ENCODE measurements at regions not wholly inside any gene's neighbourhood (a gene's known extent, or its start where the extent isn't known, plus 50 kb on each side); places are given as distances from the start of the nearest gene placed in this dataset.

GRCh38 chr13:20340136-20340758 is 108.1 kb upstream of the GJB6 start (continued):
- TF ChIP-seq, protein P1, sequence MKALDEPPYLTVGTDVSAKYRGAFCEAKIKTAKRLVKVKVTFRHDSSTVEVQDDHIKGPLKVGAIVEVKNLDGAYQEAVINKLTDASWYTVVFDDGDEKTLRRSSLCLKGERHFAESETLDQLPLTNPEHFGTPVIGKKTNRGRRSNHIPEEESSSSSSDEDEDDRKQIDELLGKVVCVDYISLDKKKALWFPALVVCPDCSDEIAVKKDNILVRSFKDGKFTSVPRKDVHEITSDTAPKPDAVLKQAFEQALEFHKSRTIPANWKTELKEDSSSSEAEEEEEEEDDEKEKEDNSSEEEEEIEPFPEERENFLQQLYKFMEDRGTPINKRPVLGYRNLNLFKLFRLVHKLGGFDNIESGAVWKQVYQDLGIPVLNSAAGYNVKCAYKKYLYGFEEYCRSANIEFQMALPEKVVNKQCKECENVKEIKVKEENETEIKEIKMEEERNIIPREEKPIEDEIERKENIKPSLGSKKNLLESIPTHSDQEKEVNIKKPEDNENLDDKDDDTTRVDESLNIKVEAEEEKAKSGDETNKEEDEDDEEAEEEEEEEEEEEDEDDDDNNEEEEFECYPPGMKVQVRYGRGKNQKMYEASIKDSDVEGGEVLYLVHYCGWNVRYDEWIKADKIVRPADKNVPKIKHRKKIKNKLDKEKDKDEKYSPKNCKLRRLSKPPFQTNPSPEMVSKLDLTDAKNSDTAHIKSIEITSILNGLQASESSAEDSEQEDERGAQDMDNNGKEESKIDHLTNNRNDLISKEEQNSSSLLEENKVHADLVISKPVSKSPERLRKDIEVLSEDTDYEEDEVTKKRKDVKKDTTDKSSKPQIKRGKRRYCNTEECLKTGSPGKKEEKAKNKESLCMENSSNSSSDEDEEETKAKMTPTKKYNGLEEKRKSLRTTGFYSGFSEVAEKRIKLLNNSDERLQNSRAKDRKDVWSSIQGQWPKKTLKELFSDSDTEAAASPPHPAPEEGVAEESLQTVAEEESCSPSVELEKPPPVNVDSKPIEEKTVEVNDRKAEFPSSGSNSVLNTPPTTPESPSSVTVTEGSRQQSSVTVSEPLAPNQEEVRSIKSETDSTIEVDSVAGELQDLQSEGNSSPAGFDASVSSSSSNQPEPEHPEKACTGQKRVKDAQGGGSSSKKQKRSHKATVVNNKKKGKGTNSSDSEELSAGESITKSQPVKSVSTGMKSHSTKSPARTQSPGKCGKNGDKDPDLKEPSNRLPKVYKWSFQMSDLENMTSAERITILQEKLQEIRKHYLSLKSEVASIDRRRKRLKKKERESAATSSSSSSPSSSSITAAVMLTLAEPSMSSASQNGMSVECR (CRISPR knock-in tag; IDR thresholded peaks at IDR 0.05; ENCODE audit: borderline replicate concordance), result no peak
- TF ChIP-seq, protein P2, sequence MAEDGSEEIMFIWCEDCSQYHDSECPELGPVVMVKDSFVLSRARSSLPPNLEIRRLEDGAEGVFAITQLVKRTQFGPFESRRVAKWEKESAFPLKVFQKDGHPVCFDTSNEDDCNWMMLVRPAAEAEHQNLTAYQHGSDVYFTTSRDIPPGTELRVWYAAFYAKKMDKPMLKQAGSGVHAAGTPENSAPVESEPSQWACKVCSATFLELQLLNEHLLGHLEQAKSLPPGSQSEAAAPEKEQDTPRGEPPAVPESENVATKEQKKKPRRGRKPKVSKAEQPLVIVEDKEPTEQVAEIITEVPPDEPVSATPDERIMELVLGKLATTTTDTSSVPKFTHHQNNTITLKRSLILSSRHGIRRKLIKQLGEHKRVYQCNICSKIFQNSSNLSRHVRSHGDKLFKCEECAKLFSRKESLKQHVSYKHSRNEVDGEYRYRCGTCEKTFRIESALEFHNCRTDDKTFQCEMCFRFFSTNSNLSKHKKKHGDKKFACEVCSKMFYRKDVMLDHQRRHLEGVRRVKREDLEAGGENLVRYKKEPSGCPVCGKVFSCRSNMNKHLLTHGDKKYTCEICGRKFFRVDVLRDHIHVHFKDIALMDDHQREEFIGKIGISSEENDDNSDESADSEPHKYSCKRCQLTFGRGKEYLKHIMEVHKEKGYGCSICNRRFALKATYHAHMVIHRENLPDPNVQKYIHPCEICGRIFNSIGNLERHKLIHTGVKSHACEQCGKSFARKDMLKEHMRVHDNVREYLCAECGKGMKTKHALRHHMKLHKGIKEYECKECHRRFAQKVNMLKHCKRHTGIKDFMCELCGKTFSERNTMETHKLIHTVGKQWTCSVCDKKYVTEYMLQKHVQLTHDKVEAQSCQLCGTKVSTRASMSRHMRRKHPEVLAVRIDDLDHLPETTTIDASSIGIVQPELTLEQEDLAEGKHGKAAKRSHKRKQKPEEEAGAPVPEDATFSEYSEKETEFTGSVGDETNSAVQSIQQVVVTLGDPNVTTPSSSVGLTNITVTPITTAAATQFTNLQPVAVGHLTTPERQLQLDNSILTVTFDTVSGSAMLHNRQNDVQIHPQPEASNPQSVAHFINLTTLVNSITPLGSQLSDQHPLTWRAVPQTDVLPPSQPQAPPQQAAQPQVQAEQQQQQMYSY (CRISPR knock-in tag; IDR thresholded peaks at IDR 0.05), result no peak

GRCh38 chr13:20337884-20338551 is 105.9 kb upstream of the GJB6 start:
- ATAC-seq (no peak), DNase-seq (ENCODE audit: low spot score) (no peak)
- Mint-ChIP-seq H3K9me3 (no peaks in the 10 kb centered on the region), H3K27ac (no peak overlapping the region; the same call in 1 of the 2 replicates), H3K4me3 (no peak overlapping the region), H3K27me3 (ENCODE audit: low read depth) (no peaks in the 10 kb centered on the region; the same call in 1 of the 2 replicates), H3K4me1 (peaks cover 15% of the 10 kb centered on the region), H3K36me3 (no peaks in the 10 kb centered on the region)
- ChIA-PET POLR2A (no interaction called here), CTCF (no interaction called here)
- TF ChIP-seq, protein P3, sequence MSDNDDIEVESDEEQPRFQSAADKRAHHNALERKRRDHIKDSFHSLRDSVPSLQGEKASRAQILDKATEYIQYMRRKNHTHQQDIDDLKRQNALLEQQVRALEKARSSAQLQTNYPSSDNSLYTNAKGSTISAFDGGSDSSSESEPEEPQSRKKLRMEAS (CRISPR knock-in tag; IDR thresholded peaks at IDR 0.05), result no peak
- TF ChIP-seq, protein P1 (CRISPR knock-in tag; IDR thresholded peaks at IDR 0.05; ENCODE audit: borderline replicate concordance), result no peak
- TF ChIP-seq, protein P2 (CRISPR knock-in tag; IDR thresholded peaks at IDR 0.05), result no peak
- TF ChIP-seq ATF1 (CRISPR knock-in tag; IDR thresholded peaks at IDR 0.05), result no peak
- no peak for TF ChIP-seq ZNF281 (CRISPR knock-in tag; IDR thresholded peaks at IDR 0.05)
- TF ChIP-seq, protein P4, sequence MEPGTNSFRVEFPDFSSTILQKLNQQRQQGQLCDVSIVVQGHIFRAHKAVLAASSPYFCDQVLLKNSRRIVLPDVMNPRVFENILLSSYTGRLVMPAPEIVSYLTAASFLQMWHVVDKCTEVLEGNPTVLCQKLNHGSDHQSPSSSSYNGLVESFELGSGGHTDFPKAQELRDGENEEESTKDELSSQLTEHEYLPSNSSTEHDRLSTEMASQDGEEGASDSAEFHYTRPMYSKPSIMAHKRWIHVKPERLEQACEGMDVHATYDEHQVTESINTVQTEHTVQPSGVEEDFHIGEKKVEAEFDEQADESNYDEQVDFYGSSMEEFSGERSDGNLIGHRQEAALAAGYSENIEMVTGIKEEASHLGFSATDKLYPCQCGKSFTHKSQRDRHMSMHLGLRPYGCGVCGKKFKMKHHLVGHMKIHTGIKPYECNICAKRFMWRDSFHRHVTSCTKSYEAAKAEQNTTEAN (CRISPR knock-in tag; IDR thresholded peaks at IDR 0.05), result no peak
- TF ChIP-seq CREM (CRISPR knock-in tag; IDR thresholded peaks at IDR 0.05), result no peak
- TF ChIP-seq CBFB (CRISPR knock-in tag; IDR thresholded peaks at IDR 0.05; ENCODE audit: low read depth), result no peak
- TF ChIP-seq ZNF671 (CRISPR knock-in tag; IDR thresholded peaks at IDR 0.05), result no peak
- no peak for TF ChIP-seq ZNF219 (CRISPR knock-in tag; IDR thresholded peaks at IDR 0.05; ENCODE audit: borderline replicate concordance)
- TF ChIP-seq NR2C2 (CRISPR knock-in tag; IDR thresholded peaks at IDR 0.05), result no peak
- TF ChIP-seq SMAD3 (CRISPR knock-in tag; IDR thresholded peaks at IDR 0.05; ENCODE audit: borderline replicate concordance), result no peak

All from WTC11 (cell line).